GM21423 (cell line): ENCODE measurements at regions not wholly inside any gene's neighbourhood (a gene's known extent, or its start where the extent isn't known, plus 50 kb on each side); places are given as distances from the start of the nearest gene placed in this dataset.
"Not testable (repeated sequence)": the region's sequence is repeated elsewhere in the genome, so short reads cannot be mapped to it uniquely, and the experiment has no call there.

Source experiments
- ATAC-seq: cut with Tn5 transposase; IDR thresholded peaks from one replicate; pipeline ENCODE4 v1.9.1; 2021; ENCODE audit warnings: mild to moderate bottlenecking, moderate library complexity; ENCODE audit not compliant: unreplicated experiment

DNA sequence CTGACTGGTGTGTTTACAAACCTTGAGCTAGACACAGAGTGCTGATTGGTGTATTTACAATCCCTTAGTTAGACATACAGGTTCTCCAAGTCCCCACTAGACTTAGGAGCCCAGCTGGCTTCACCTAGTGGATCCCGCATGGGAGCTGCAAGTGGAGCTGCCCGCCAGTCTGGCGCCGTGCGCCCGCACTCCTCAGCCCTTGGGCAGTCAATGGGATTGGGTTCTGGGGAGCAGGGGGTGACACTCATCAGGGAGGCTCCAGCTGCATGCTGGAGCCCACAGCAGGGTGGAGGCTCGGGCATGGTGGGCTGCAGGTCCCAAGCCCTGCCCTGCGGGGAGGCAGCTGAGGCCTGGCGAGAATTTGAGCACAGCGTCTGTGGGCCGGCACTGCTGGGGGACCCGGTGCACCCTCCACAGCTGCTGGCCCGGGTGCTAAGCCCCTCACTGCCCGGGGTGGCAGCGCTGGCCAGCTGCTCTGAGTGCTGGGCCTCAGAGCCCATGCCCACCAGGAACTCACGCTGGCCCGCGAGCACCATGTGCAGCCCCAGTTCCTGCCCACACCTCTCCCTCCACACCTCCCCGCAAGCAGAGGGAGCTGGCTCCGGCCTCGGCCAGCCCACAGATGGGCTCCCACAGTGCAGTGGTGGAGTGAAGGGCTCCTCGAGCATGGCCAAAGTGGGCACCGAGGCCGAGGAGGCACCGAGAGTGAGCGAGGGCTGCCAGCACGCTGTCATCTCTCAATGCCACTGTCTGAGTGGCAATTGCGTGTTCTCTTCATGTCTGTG is 290.6 kb upstream of the RGPD4 start:
- ATAC-seq: not testable (repeated sequence)

GRCh38 chr2:107542314-107542740 is 284.4 kb upstream of the RGPD4 start:
- no peak for ATAC-seq

DNA sequence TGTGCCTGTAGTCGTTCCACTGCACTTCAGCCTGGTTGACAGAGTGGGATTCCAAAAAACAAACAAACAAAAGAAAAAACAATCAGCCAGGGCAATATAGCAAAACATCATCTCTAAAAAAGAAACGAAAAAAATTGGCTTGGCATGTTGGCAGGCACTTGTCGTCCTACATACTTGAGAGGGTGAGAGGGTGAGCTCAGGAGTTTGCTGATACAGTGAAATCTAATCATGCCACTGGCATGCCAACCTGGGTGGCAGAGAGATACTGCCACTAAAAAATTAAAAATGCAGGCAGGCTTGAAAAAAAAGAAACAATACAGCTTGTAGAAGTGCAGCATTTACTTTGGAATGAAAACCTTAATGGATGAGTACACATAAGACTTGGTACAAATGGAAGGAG is 282.9 kb upstream of the RGPD4 start:
- no peak for ATAC-seq

GRCh38 chr2:107545066-107545465 is 281.6 kb upstream of the RGPD4 start:
- ATAC-seq: no peak

DNA sequence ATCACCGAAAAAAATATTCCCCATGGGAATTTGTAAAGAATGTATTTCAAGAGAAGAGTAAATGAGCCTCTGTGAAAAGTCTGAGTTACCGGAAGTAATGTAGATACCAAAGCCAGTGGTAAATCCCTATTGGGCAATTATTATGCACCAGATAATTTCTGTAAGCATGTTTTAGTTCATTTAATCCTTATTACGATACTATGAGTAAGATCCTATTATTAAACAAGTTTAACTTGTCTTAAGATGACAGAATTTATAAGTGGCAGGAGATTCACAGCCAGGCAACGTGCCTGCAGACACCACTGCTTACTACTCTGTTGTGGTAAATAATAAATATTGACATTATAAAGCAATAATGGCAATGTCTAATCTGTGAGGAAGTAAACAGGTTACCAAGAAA is 280.8 kb upstream of the RGPD4 start:
- no peak for ATAC-seq

GRCh38 chr2:107548216-107548615 is 278.5 kb upstream of the RGPD4 start:
- no peak for ATAC-seq

GRCh38 chr2:107553046-107553445 is 273.6 kb upstream of the RGPD4 start:
- ATAC-seq: no peak

DNA sequence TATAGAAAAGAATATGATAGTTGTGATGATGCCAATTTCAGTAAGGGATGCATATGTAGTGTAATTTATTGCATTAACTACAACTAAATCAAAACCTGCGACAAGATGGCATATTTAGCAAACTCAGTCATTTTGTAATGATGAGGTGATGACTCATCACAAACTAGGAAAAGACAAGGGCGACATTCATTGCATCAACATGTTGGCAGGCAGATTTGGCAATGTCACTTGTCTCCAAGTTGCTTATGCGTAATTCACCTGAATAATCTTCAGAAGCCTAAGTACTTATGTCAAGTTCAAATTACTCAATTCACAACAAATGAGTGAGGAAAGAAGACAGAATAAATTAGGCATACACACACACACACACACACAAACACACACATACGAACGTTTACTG is 273.2 kb upstream of the RGPD4 start:
- no peak for ATAC-seq

DNA sequence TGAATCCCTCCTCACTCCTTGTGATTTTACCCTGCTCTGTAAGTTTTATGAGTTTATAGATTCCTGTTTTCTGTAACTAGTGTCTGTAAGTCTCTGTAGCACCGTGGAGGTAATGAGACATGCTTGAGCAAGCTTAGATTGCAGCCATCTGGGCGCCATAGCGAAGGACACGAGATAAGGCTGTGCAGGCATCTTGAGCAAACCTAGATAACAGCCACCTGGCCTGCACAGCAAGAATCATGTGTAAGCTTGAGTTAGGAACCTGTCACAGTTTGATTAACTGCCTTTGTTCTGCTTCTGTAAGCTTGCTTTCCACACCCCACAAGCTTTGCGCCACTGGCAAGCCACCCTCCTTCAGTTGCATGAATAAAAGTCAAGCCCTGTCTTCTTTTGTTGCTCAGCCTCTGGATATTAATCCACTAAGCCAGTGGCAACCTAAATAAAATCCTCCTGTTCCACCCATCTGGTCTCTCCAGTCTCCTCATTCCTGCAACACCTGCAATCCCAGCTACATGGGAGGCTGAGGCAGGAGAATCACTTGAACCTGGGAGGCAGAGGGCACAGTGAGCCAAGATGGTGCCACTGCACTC is 270.6 kb upstream of the RGPD4 start:
- no peak for ATAC-seq

- no peak for ATAC-seq
Measured at GRCh38 chr2:107558295-107558694, 268.4 kb upstream of the RGPD4 start.

- no peak for ATAC-seq
Measured at GRCh38 chr2:107569496-107569895, 257.2 kb upstream of the RGPD4 start.

DNA sequence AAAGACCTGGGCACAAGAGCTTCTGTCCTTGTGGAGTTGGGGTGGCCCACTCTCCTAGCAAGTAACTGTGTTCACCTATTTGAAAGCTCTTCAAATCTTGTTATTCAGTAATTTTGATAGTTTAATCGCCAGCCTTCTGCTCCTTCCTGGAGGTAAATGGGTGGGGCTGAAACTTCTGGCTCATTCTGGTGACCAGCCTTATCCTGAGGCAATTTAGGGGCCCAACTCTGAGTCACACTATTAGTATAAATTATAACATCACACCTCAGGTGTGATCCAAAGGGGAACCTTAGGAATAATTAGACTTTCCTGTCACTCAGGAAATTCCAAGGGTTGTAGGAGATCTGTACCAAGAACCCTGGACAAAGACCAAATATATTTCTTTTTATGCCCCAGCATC is 255.8 kb upstream of the RGPD4 start:
- no peak for ATAC-seq

GRCh38 chr2:107572890-107573289 is 253.8 kb upstream of the RGPD4 start:
- not testable (repeated sequence) for ATAC-seq

DNA sequence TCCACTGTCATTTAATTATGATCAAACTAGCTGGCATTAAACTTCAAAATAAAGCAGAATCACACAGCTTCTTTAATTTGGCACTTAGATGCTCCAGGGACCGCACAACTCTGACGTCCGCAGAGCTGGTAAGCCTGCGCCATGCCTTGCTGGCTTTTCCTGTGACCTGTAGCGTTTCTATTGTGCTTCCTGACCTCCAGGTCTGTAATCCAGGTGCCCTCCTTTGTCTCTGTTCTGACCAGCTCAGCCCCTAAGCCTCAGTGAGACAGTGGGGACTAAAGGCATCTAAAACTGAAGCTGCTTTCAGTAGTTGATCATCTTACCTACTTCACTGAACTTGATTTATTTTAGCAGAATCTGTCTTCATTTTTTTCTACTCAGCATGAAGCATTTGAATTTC is 249.7 kb upstream of the RGPD4 start:
- no peak for ATAC-seq

GRCh38 chr2:107582487-107582886 is 244.2 kb upstream of the RGPD4 start:
- no peak for ATAC-seq

GRCh38 chr2:107584577-107584976 is 242.1 kb upstream of the RGPD4 start:
- no peak for ATAC-seq

GRCh38 chr2:107585851-107586250 is 240.8 kb upstream of the RGPD4 start:
- ATAC-seq: no peak

GRCh38 chr2:107588181-107588580 is 238.5 kb upstream of the RGPD4 start:
- no peak for ATAC-seq

GRCh38 chr2:107589079-107589491 is 237.6 kb upstream of the RGPD4 start:
- ATAC-seq: no peak

DNA sequence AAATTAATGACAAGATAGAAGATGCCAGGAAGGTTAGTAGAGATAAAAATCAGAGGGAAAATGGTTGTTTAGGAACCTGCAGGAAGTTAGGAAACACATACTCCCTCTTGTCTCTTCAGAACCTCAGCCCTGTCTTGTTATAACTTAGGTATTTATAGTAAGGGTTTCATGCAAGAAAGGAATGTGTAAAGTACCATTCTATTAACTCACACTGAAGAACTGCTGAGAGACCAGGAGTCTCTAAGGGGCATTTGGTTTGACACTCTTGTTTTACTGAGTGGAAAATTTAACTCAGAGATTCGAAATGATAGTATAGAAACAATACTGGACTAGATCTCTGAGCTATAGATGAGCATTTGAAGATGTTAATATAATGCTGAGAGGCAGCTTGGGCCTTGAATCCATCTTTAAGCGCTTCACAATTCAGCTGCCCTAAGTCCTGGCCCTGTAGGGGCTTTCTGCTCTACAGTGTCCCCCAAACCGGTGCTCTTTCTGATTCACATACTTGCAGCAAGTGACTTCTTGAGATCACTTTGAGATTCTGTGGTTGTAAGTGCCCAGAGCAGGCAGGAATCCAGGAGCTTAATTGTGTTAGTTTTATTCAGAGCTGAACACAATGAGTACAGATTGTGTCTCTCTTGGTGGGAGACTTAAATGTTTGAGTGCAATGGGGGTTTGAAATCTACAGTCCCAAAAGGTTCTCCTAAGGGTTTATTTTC is 235.0 kb upstream of the RGPD4 start:
- ATAC-seq: no peak

DNA sequence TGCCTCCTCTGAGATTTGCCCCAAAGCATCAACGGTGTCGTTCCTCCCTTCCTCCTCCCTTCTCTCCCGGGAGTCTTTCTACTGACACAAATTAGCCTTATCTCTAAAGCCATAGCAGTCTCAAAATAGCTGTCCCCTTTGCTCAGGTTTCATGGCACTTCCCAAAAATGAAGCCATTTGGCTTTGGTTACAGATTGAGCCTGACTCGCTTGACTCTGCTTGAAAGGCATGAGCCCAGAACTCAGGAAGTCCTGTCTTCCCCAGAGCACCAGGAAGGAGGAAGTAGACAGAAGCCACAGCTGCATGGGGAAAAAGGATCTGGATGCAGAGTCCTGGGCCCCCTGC is 234.4 kb upstream of the RGPD4 start:
- ATAC-seq: no peak

- ATAC-seq: no peak
Measured at GRCh38 chr2:107595285-107595684, 231.4 kb upstream of the RGPD4 start.
